Activated T-cell treated with anti-CD3 and anti-CD28 coated beads, Interleukin-2, amount 50 U/mL, for 24 hours (primary cell): ENCODE measurements at regions not wholly inside any gene's neighbourhood (a gene's known extent, or its start where the extent isn't known, plus 50 kb on each side); places are given as distances from the start of the nearest gene placed in this dataset.

Experiments used
- DNase-seq: peaks from one replicate; pipeline ENCODE4 v3.0.0-alpha.2; 2020
- H3K27ac Mint-ChIP-seq: 2 replicates; pipeline ENCODE4 v1.8.0; 2020; ENCODE audit warnings: mild to moderate bottlenecking, mixed read lengths
- H3K27me3 Mint-ChIP-seq: 2 replicates; pipeline ENCODE4 v1.8.0; 2020; ENCODE audit warnings: mixed read lengths
- H3K36me3 Mint-ChIP-seq: 2 replicates; pipeline ENCODE4 v1.8.0; 2020; ENCODE audit warnings: low read depth, mixed read lengths
- H3K4me1 Mint-ChIP-seq: 2 replicates; pipeline ENCODE4 v1.8.0; 2020; ENCODE audit warnings: low read depth, mixed read lengths
- H3K4me3 Mint-ChIP-seq: 2 replicates; pipeline ENCODE4 v1.8.0; 2020; ENCODE audit warnings: mild to moderate bottlenecking, moderate library complexity, mixed read lengths
- H3K9me3 Mint-ChIP-seq: 2 replicates; pipeline ENCODE4 v1.8.0; 2020; ENCODE audit warnings: mixed read lengths

- H3K27me3 Mint-ChIP-seq, result no peaks in the 10 kb centered on the region
- no peak overlapping the region for H3K4me3 Mint-ChIP-seq
- no peaks in the 10 kb centered on the region for H3K4me1 Mint-ChIP-seq
- H3K36me3 Mint-ChIP-seq, result no peaks in the 10 kb centered on the region
- no peak overlapping the region for H3K27ac Mint-ChIP-seq
- H3K9me3 Mint-ChIP-seq, result no peaks in the 10 kb centered on the region
- no peak for DNase-seq
These were observed 429.5 kb upstream of the FBXO33 start for GRCh38 chr14:39861696-39862095.

DNA sequence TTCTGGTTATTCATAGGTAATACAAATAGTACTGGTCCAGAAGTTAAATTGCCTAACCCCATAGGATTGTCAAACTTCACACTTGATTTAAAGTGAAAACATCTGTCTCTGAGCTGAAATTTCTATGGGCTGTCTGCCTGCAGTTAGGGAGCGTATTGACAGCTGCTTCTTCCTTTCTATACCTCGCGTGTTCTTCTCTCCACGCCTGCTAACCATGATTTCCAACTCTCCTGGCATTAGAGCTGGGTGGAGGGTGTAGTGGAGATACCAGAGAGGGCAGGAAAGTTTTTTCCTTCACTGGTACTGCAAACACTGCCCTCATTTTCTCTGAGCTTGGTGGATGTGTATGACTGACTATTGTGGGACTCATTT lies 429.0 kb upstream of the FBXO33 start:
- Mint-ChIP-seq H3K4me3 (no peak overlapping the region), H3K27ac (no peak overlapping the region), H3K9me3 (no peaks in the 10 kb centered on the region), H3K4me1 (no peaks in the 10 kb centered on the region), H3K36me3 (no peaks in the 10 kb centered on the region), H3K27me3 (no peaks in the 10 kb centered on the region)
- no peak for DNase-seq

DNA sequence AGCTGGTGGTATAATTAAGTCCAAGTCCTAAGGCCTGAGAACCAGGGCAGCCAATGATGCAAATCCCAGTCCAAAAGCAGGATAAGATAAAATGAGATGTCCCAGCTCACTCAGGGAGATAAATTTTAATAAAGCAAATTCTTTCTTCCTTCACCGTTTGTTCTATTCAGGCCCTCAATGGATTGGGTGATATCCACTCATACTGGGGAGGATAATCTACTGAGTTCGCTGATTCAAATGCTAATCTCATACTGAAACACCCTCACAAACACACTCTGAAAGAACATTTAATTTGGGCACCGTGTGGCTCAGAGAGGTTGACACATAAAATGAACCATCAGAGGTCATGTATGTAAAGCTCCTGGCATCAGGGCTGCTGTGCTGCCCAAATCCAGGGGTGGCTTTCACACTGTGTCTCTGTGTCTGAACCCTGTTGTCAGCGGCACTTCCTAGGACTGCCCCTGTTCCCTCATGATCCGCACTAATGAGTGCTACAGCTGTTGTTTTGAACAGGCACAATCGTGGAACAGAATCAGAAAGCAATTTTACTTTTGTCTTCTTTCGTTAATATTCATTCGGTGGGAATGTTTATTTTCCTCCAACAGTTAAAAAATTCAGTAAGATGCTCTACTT lies 428.5 kb upstream of the FBXO33 start:
- no peak for DNase-seq
- Mint-ChIP-seq H3K4me3 (no peak overlapping the region), H3K9me3 (no peaks in the 10 kb centered on the region), H3K27ac (no peak overlapping the region), H3K27me3 (no peaks in the 10 kb centered on the region), H3K36me3 (no peaks in the 10 kb centered on the region), H3K4me1 (no peaks in the 10 kb centered on the region)

DNA sequence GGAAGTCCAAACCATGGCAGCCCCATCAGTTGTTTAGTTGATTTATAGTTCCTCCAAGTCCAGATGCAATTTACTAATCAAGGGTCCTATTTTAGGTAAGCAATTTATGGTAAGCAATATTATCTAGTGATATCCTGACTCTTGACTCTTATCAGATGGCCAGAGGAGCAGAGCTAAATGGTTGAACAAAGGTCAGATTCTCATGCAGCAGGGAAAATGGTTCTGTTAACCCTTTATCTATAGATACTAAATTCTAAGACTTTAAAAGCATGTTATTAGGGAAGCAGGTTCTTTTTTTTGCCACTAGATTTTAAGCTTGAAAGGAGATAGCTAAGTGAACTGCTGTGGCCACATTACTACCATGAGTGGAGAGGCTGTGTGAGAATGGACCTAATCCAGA lies 427.1 kb upstream of the FBXO33 start:
- Mint-ChIP-seq H3K27me3 (no peaks in the 10 kb centered on the region), H3K4me3 (no peak overlapping the region)
- no peak for DNase-seq

GRCh38 chr14:39857376-39858055 lies 425.3 kb upstream of the FBXO33 start:
- no peak overlapping the region for H3K27ac Mint-ChIP-seq
- no peaks in the 10 kb centered on the region for H3K9me3 Mint-ChIP-seq
- H3K27me3 Mint-ChIP-seq, result no peaks in the 10 kb centered on the region
- no peaks in the 10 kb centered on the region for H3K36me3 Mint-ChIP-seq
- no peak for DNase-seq
- H3K4me3 Mint-ChIP-seq, result no peak overlapping the region
- H3K4me1 Mint-ChIP-seq, result no peaks in the 10 kb centered on the region

More for the DNA sequence above, 427.1 kb upstream of the FBXO33 start:
- H3K9me3 Mint-ChIP-seq, result no peaks in the 10 kb centered on the region
- no peaks in the 10 kb centered on the region for H3K36me3 Mint-ChIP-seq
- H3K27ac Mint-ChIP-seq, result no peak overlapping the region
- no peaks in the 10 kb centered on the region for H3K4me1 Mint-ChIP-seq

DNA sequence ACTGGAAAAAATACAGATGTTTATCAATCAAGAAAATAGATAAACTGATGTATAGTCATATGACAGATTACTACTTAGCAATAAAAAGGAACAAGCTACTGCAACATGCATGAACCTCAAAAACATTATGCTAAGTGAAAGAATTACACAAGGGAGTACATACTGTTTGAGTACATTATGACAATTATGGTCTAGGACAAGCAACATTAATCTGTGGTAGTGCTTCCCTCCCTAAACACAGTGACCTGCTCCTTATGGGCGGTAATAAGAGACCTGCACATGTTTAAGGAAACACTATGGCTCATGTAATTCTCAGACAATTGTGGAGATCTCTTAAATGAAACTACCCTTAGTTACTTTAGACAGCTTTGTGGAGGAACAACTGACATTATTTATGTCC lies 421.2 kb upstream of the FBXO33 start:
- H3K4me3 Mint-ChIP-seq, result no peak overlapping the region
- no peak for DNase-seq
- no peaks in the 10 kb centered on the region for H3K27me3 Mint-ChIP-seq
- H3K9me3 Mint-ChIP-seq, result no peaks in the 10 kb centered on the region
- no peaks in the 10 kb centered on the region for H3K4me1 Mint-ChIP-seq
- no peaks in the 10 kb centered on the region for H3K36me3 Mint-ChIP-seq
- H3K27ac Mint-ChIP-seq, result no peak overlapping the region

GRCh38 chr14:39851202-39851601 lies 419.0 kb upstream of the FBXO33 start:
- DNase-seq, result no peak
- H3K9me3 Mint-ChIP-seq, result no peaks in the 10 kb centered on the region
- no peaks in the 10 kb centered on the region for H3K36me3 Mint-ChIP-seq
- no peak overlapping the region for H3K27ac Mint-ChIP-seq
- H3K27me3 Mint-ChIP-seq, result no peaks in the 10 kb centered on the region
- no peak overlapping the region for H3K4me3 Mint-ChIP-seq
- H3K4me1 Mint-ChIP-seq, result no peaks in the 10 kb centered on the region

GRCh38 chr14:39847852-39848251 lies 415.6 kb upstream of the FBXO33 start:
- no peaks in the 10 kb centered on the region for H3K36me3 Mint-ChIP-seq
- no peaks in the 10 kb centered on the region for H3K4me1 Mint-ChIP-seq
- H3K4me3 Mint-ChIP-seq, result no peak overlapping the region
- no peak overlapping the region for H3K27ac Mint-ChIP-seq
- H3K27me3 Mint-ChIP-seq, result no peaks in the 10 kb centered on the region
- no peak for DNase-seq
- H3K9me3 Mint-ChIP-seq, result no peaks in the 10 kb centered on the region

DNA sequence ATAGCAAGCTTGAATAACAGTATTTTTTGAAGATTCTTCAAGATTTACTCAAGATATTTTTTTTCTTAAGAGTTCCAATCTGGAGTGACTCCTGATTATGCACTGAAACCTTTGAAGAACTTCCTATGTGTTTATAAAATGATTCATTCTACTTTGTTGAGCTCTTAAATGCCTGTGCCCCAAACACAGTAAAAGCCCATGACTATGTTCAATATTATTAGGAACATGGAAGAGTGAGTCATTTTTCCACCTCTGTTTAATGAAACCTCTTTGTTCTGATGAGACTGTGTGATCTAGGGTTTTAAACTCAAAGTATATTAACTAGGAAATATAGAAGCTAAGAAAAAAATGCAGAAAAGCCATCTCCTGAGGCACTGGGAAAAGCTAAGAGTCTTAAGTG lies 415.0 kb upstream of the FBXO33 start:
- Mint-ChIP-seq H3K36me3 (no peaks in the 10 kb centered on the region), H3K9me3 (no peaks in the 10 kb centered on the region), H3K27ac (no peak overlapping the region), H3K27me3 (no peaks in the 10 kb centered on the region), H3K4me3 (no peak overlapping the region), H3K4me1 (no peaks in the 10 kb centered on the region)
- no peak for DNase-seq

DNA sequence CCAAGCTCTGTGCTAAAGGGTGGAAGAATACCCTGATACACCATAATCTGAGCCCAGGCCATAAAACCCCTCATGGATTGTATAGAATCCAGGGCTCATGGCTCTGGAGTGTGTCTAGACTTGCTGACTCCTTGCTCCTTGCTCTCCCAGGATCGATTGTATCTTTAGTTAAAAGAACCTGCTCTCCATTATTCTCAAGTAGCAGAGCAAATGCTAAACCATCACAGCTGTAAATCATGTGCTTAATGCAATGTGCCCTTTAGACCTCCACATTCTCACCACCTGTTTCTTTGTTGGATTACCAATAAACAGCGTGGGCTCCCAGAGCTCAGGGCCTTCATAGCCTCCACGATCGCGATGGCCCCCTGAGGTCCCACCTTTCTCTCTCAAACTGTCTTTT lies 411.6 kb upstream of the FBXO33 start:
- Mint-ChIP-seq H3K4me1 (no peaks in the 10 kb centered on the region), H3K9me3 (peaks cover 7% of the 10 kb centered on the region), H3K27ac (no peak overlapping the region), H3K4me3 (no peak overlapping the region), H3K27me3 (no peaks in the 10 kb centered on the region), H3K36me3 (no peaks in the 10 kb centered on the region)
- DNase-seq, result no peak

GRCh38 chr14:39841088-39841487 lies 408.9 kb upstream of the FBXO33 start:
- no peak for DNase-seq
- Mint-ChIP-seq H3K4me3 (no peak overlapping the region), H3K36me3 (no peaks in the 10 kb centered on the region)

DNA sequence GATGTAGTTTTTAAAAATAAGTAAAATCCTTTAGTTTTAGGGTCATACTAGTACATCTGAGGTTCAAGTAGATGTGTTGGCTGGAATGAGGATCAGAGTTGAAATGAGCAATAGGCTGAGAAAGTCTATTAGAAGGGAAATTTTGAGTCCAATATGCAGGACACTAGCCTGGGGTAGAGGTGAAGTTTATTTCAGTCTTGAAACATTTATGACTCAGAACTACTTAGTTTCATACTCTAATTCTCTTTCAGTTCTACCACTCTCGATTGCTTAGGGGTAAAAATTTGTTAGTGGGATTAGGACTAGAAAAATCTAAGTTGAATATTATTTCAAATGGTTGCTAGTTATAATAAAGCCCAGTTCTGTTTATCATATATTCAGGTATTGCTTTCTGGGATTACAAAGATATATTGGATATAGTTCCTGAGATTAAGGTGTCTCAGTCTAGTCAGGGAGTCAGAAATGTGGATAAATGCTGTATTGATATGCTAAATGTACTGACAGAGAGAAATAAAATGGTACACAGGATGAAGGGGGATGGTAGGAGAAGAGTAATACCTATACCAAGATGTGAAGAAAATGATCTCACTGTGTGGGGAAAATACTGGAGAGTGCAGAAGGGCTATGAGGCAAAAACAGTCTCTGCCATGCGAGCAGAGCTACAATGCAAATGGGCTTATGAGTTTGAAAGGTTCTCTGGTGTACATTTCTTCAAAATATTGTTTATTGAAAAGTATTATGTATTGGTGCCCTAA lies 395.8 kb upstream of the FBXO33 start:
- no peak for DNase-seq
- Mint-ChIP-seq H3K4me1 (no peaks in the 10 kb centered on the region), H3K27me3 (no peaks in the 10 kb centered on the region), H3K27ac (no peak overlapping the region), H3K9me3 (peaks cover 2% of the 10 kb centered on the region), H3K4me3 (no peak overlapping the region), H3K36me3 (no peaks in the 10 kb centered on the region)

More at GRCh38 chr14:39841088-39841487, 408.9 kb upstream of the FBXO33 start:
- Mint-ChIP-seq H3K9me3 (peaks cover 7% of the 10 kb centered on the region), H3K27me3 (no peaks in the 10 kb centered on the region), H3K4me1 (no peaks in the 10 kb centered on the region), H3K27ac (no peak overlapping the region)

- no peaks in the 10 kb centered on the region for H3K4me1 Mint-ChIP-seq
- no peak for DNase-seq
- no peaks in the 10 kb centered on the region for H3K36me3 Mint-ChIP-seq
- no peaks in the 10 kb centered on the region for H3K9me3 Mint-ChIP-seq
- H3K27ac Mint-ChIP-seq, result no peak overlapping the region
- H3K4me3 Mint-ChIP-seq, result no peak overlapping the region
- no peaks in the 10 kb centered on the region for H3K27me3 Mint-ChIP-seq
These were observed 380.5 kb upstream of the FBXO33 start for GRCh38 chr14:39812532-39813320.

DNA sequence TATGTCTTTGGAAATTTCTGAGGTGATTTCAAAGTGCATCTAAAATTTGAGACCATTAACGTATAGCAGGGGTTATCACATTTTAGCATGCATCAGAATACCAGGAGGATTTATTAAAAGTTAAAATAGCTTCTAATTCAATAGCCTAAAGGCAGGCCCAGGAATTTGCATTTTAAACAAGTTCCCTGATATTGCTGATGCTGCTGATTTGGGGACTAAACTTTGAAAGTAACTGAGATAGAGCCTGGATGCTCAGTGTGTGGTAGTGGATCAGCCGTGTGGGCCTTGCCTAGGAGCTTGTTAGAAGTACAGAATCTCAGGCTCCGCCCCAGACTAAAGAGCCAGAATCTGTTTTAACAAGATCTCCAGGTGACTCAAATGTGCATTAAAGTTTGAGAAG lies 375.0 kb upstream of the FBXO33 start:
- Mint-ChIP-seq H3K4me3 (no peak overlapping the region), H3K27me3 (no peaks in the 10 kb centered on the region), H3K36me3 (no peaks in the 10 kb centered on the region), H3K4me1 (no peaks in the 10 kb centered on the region), H3K9me3 (no peaks in the 10 kb centered on the region), H3K27ac (no peak overlapping the region)
- DNase-seq, result no peak
